ENCODE measurements at regions not wholly inside any gene's neighbourhood (a gene's known extent, or its start where the extent isn't known, plus 50 kb on each side); places are given as distances from the start of the nearest gene placed in this dataset.

- no peak for TF ChIP-seq ZNF407 (CRISPR knock-in tag; IDR thresholded peaks at IDR 0.05; ENCODE audit: not compliant biosample characterization)
- TF ChIP-seq KDM2A (CRISPR knock-in tag; IDR thresholded peaks at IDR 0.05; ENCODE audit: borderline replicate concordance, low read depth) = no peak
- no peak for TF ChIP-seq MXD4 (CRISPR knock-in tag; IDR thresholded peaks at IDR 0.05)
- TF ChIP-seq HNRNPK (IDR thresholded peaks at IDR 0.05; ENCODE audit: low read depth, low read length, poor library complexity, severe bottlenecking) = no peak
- TF ChIP-seq GATAD2A (CRISPR knock-in tag; IDR thresholded peaks at IDR 0.05) = no peak
- no peak for TF ChIP-seq ZNF83 (CRISPR knock-in tag; IDR thresholded peaks at IDR 0.05; ENCODE audit: borderline replicate concordance)
Measured at GRCh38 chr11:92675810-92676209, 293.6 kb upstream of the MTNR1B start (continued).
